NOMO-1 treated with dmso at 0.1 percent for 144 hours (cell line): ENCODE measurements at regions not wholly inside any gene's neighbourhood (a gene's known extent, or its start where the extent isn't known, plus 50 kb on each side); places are given as distances from the start of the nearest gene placed in this dataset.

Experiments used
- DNase-seq: peaks from one replicate; lab custom pipeline; 2025; ENCODE audit not compliant: unreplicated experiment; lab: John Stamatoyannopoulos, UW

DNA sequence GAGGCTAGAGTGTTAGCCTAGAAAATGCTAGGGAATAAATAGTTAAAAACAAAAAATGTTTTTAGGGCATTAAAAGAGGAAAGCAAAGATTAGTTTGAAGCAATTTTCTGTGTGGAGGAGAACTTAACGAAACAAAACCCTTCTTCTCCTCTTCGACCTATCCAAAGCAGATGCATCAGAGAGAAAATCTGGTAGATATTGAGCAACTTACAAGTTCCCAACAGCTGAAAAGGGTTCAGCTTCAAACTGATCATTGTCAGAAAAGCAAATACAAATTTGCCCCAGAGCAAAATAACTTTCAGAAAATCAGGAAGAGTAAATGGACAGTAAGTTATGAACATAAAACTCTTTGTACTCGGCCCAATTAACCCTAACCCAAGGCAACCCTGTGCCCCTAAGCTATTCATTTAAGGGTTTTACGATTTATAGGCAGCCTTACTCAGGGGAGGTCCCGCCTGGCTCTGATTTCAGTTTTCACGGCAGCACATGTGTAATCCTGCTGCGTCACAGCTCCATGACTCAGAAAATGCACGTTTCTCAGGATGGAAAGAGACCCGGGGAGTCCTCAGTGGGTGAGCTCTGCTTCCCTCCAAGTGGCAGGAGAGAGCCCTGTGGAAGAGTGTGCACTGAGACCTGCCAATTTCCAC lies 405.7 kb upstream of the SALL1 start:
- DNase-seq: no peak

DNA sequence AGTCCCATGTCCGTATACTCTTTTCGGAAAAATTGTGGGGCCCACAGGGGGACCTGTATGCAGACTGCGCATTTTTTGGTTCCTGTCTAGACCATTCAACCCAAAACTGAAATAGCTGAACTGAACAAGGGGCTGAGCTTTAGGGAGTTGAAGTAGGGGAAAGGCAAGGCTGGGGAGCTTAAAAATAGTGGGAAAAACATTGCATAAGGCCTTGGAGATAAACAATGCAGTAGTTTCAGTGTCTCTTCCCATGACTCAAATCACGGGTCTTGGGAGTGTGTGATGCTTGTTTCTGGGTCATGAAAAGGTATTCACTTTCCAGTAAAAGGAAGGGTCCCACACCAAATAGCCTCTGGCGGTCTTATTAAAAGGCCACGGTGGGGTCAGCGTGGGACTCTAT lies 402.8 kb upstream of the SALL1 start:
- DNase-seq: no peak

DNA sequence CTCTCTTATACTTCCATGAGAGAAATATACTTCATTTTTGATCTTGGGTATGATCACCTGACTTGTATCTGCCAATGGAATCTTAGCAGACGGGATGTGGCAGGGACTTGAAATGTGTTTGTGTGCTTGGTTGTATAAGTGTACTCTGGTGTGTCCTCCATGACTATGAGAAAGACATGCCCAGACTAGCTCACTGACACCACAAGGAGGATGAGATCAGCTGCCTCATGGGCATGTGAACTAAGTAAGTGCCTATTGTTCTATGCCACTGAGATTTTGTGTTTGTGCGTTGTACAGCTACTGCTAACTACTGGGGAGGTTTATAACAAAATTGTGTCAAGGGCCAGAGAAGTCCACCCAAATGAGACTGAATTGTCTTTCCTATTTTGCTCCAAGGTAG lies 402.2 kb upstream of the SALL1 start:
- DNase-seq: no peak

- no peak for DNase-seq
Observed at GRCh38 chr16:51550800-51551347, 399.8 kb upstream of the SALL1 start.

DNA sequence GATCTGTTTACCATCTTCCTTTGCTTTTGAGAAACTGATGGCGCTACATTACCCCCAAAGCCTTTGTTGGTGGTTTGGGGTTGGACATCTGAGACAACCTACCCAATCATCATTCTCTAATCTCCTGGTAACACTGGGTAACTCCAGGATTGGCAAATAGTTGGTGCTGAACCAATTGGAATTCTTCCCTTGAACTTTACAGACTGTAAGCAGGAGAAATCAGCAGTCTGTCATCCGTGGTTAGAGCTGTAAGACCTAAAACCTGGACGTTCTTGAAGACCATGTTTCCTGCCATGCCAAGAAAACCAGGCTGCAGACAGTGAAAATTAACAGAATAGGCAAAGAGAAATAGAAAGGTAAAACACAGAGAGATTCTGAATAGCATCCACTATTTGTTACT lies 398.8 kb upstream of the SALL1 start:
- DNase-seq: no peak

- no peak for DNase-seq
Observed at GRCh38 chr16:51545951-51546350, 394.9 kb upstream of the SALL1 start.

DNA sequence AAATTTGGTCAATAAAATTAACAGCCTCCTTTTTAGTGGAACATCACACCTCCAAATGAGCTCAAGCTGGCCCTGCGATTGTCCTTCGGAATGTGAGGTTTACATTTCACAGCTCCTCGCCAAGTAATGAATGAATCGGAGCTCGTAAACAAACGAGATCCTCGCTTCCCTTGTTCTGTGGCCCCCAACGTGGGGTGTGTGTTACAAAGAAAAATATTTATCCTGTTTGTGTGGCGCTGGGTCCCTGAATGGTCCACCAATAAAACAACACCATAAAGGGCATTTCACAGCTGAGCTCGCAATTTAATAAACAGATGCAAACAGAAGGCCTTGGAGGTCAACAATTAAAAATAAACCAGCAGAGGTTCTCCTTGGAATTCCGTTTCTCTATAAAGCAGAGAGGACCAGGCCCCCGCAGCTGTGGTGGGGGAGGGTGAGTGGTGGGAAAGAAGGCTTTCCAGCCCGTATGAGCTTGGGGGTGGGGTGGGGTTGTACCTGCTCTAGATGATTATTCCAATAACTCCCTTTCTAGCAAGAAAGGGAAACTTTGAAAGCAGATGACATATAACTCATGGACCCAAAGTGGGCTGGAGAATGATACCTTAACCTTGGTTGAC lies 393.9 kb upstream of the SALL1 start:
- no peak for DNase-seq

DNA sequence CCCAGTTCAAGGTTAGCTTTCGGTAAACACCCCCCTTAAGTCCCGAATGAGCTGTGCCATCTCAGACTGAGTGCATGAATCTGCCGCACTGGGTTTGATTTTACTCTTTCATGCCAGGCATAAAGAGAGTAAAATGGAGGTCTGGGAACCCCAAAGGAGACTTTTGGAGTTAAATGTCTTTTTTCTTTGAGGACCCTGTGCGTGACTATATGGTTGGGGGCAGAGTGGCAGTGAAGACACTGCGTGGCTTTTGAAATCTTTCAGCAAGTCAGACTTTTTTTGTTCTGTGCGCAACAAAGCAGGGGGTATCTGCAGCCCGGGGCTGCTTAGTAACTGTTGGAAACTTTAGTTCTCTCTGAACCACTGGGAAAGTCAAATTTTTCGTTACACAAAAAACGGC lies 392.9 kb upstream of the SALL1 start:
- no peak for DNase-seq

DNA sequence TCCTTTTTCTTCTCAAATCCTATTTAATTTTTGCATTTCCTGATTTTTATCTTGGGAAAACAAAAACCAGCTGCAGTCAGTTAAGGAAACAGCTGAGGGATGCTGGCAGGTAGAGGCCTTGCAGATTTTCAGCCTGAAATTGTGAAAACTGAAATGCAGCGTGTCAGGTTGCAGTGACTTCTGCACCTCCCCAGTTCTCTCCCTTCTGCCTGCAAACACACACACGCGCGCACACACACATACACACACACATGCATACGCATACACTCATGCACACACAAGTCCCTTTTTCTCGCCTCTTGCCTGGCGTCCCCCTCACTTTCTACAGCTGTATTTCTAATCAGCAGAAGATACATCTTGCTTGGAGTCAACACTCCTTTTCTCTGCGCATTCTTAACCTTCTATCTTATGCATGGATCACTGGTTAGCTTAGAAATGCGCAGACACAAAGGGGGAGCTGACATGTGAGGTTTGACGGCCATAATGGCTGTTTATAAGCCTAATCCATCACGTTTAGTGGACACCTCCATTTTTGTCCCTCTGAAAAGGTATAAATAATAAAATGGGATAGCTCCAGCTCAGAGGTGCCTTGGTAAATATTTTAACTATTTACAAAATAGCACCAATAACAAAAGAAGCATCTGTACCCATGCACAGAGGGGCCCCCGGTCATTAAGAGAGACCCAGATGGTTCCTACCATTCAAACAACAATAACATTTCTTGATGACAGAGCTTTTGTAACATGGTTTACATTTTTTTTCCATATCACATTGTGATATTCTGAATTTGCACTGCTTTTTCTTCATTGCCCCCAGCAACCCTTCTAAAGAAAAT lies 392.1 kb upstream of the SALL1 start:
- no peak for DNase-seq

- no peak for DNase-seq
Observed at GRCh38 chr16:51540259-51540658, 389.2 kb upstream of the SALL1 start.

DNA sequence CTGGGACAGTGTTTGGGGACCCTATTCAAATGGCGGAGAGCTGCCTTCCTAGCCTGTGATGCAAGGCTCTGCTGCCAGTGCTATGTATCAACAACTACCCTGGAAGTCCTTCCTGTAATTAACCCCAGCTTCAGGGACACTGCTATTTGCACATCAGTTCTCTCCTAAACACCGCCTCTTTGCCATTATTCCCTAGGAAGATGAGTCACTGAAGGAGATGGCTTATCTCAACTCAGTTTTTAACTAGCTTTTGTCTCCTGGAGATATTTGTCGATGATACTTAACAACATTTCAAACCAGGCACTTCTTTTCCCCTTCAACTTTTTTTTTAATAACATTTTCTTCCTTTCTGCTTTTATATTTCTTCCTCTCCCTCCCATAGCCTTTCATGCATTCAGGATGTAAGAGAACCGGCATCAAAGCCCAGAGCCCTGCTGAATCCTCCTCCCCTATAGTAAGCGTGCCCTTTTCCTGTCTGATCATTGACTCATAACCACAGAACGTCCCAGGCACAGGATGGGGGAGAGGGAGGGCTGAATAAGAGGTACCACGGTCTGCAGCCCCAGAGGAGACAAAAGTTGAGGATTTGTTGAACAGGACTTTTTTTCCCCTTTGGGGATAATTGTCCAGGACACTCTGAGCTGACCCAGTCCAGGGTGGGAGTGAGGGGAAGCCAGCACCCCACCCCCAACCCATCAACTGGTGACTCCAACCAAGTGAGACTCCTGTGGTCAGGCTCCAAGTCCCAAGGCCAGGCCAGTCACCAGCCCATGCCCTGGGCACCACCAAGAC lies 387.8 kb upstream of the SALL1 start:
- no peak for DNase-seq

- no peak for DNase-seq
Observed at GRCh38 chr16:51535591-51535990, 384.5 kb upstream of the SALL1 start.

GRCh38 chr16:51532551-51532950 lies 381.5 kb upstream of the SALL1 start:
- DNase-seq: no peak

GRCh38 chr16:51531271-51531670 lies 380.2 kb upstream of the SALL1 start:
- no peak for DNase-seq

DNA sequence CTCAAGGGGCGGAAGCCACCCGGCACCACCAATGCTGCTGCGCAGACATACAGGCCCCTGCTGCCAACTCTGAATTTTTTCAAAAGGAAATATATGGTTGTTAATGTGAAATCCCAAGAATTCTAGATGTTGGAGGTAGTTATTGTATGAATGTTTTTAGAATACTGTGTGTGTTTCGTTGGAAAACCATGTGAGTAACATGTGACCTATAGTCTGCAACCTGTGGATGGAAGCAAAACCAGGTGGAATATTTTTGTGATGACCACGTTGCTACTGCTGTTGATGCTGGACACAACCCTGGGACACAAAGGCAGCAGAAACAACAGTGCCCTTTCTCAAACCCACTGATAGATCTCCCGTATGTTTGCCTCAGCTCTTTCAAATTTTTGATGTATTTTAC lies 376.3 kb upstream of the SALL1 start:
- no peak for DNase-seq

DNA sequence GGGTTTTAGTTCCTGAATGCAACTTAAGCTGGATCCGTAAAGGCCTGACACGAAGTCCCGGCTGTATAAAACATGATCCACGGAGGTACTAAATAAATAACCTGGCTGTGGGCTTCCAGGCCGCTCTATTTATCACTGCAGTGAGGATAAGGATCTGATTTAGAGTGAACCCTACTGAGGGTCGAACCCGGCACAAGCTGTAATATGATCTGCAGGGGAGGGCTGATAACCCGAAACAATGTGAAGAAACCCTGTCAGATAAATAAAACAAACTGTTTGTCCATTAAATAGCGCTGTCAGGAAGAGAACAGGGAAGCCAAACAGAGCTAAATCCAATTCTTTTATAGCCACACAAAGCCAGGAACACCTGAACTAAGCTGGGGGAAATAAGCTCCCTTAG lies 375.6 kb upstream of the SALL1 start:
- DNase-seq: no peak

GRCh38 chr16:51524555-51525373 lies 373.7 kb upstream of the SALL1 start:
- DNase-seq: no peak

DNA sequence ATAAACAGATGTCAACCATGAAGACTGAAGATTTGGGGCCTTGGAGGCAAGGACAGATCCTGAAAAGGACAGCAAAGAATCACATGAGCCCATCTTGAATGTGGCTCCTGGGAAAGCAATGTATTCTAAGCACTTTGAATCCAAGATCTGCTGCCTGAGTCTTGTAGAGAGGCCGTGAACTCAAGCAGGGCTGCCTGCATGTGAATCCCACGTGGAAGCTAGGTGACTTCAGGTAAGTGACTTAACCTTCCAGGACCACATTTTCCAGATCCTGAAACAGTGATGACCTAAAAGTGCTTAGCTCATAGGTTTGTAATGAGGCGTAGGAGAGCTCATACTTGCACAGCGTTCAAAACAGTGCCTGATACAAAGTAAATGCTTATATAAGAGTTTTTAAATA lies 373.0 kb upstream of the SALL1 start:
- no peak for DNase-seq

DNA sequence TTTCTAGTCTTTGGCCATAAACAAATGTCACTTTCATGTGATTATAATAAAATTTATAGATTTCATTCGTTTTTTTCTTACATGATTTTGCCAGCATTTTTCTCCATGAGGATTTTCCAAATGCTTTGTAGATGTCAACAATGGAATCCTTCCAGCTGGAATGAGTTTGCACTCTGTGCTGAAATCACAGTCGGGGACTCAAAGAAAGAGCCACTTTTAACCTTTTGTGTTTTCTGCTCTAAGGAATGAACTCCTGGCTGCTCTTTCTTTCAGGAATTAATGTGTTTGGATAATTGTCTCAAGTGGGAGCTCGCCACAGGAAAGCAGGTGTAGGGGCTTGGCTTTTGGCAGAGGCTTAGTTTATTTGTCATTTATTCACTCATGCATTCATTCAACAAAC lies 372.3 kb upstream of the SALL1 start:
- no peak for DNase-seq

DNA sequence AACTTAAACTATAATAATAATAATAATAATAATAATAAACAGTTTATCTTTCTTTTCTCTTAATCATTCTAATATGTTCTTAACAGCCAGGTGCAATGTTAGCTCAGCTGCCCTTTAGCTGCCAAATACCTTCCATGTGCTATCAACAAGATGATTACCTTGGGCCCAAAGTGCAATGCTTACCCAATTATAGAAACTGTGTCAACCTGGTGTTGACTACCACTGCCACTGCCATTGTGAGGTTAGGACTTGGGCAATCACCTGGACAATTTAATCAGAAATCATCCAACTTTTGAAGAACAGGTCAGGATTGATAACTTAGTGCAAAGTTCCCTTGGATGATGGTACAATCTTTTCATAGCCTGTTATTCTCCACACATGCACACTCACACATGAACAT lies 371.8 kb upstream of the SALL1 start:
- DNase-seq: no peak
